Trophoblast cell (in vitro differentiated cells and primary cell): ENCODE measurements at regions not wholly inside any gene's neighbourhood (a gene's known extent, or its start where the extent isn't known, plus 50 kb on each side); places are given as distances from the start of the nearest gene placed in this dataset.

Source experiments
- DNase-seq, 2 donors: peaks; one replicate each; pipeline ENCODE4 v3.0.0-alpha.2; 2016
- H2AFZ ChIP-seq: 2 replicates; pipeline ENCODE4 v1.6.1; 2013; ENCODE audit warnings: low read length, moderate library complexity, mild to moderate bottlenecking; ENCODE audit not compliant: insufficient read depth, poor library complexity
- H2AK5ac ChIP-seq: 2 replicates; pipeline ENCODE4 v1.6.1; 2013; ENCODE audit warnings: mild to moderate bottlenecking, low read length
- H2BK120ac ChIP-seq: 2 replicates; pipeline ENCODE4 v1.6.1; 2013; ENCODE audit warnings: low read length, mild to moderate bottlenecking, moderate library complexity; ENCODE audit not compliant: insufficient read depth, poor library complexity
- H2BK12ac ChIP-seq: 2 replicates; pipeline ENCODE4 v1.6.1; 2013; ENCODE audit warnings: mild to moderate bottlenecking, low read length, moderate library complexity
- H2BK5ac ChIP-seq: 2 replicates; pipeline ENCODE4 v1.6.1; 2013; ENCODE audit warnings: low read length, low read depth, moderate library complexity, mild to moderate bottlenecking; ENCODE audit not compliant: poor library complexity
- H3K14ac ChIP-seq: 2 replicates; pipeline ENCODE4 v1.6.1; 2013; ENCODE audit warnings: mild to moderate bottlenecking, low read length
- H3K18ac ChIP-seq: 2 replicates; pipeline ENCODE4 v1.6.1; 2013; ENCODE audit warnings: mild to moderate bottlenecking, low read length
- H3K23ac ChIP-seq: 2 replicates; pipeline ENCODE4 v1.6.1; 2013; ENCODE audit warnings: low read length
- H3K27ac ChIP-seq: 2 replicates; pipeline ENCODE4 v1.5.1; 2013; ENCODE audit warnings: low read depth, mild to moderate bottlenecking, inconsistent platforms, low read length, moderate library complexity
- H3K27me3 ChIP-seq: 2 replicates; pipeline ENCODE4 v1.6.1; 2013; ENCODE audit warnings: inconsistent platforms, mild to moderate bottlenecking, low read length, moderate library complexity; ENCODE audit not compliant: insufficient read depth
- H3K36me3 ChIP-seq, 2 experiments: 1 replicate in 1 of 2; 2 replicates in 1 of 2; pipeline ENCODE4 v1.6.1; 2013; ENCODE audit warnings: low read length in 2 of 2, mild to moderate bottlenecking in 2 of 2, moderate library complexity in 1 of 2; ENCODE audit not compliant: insufficient read depth in 2 of 2, control insufficient read depth in 1 of 2
- H3K4ac ChIP-seq: 2 replicates; pipeline ENCODE4 v1.6.1; 2013; ENCODE audit warnings: low read depth, mild to moderate bottlenecking, low read length, moderate library complexity
- H3K4me1 ChIP-seq, 2 experiments: 1 replicate in 1 of 2; 2 replicates in 1 of 2; pipeline ENCODE4 v1.6.1; 2013; ENCODE audit warnings: low read length in 2 of 2, mild to moderate bottlenecking in 2 of 2, moderate library complexity in 1 of 2; ENCODE audit not compliant: insufficient read depth in 2 of 2, control insufficient read depth in 1 of 2
- H3K4me2 ChIP-seq: 2 replicates; pipeline ENCODE4 v1.6.1; 2013; ENCODE audit warnings: inconsistent platforms, mild to moderate bottlenecking, low read length, moderate library complexity
- H3K4me3 ChIP-seq: 2 replicates; pipeline ENCODE4 v1.5.1; 2013; ENCODE audit warnings: mild to moderate bottlenecking, low read depth, low read length, inconsistent platforms
- H3K79me1 ChIP-seq: one replicate; pipeline ENCODE4 v1.6.1; 2013; ENCODE audit warnings: low read length
- H3K79me2 ChIP-seq: 2 replicates; pipeline ENCODE4 v1.6.1; 2013; ENCODE audit warnings: low read length, mild to moderate bottlenecking; ENCODE audit not compliant: control insufficient read depth, insufficient read depth, poor library complexity
- H3K9ac ChIP-seq: 2 replicates; pipeline ENCODE4 v1.6.1; 2013; ENCODE audit warnings: mild to moderate bottlenecking, low read length
- H3K9me3 ChIP-seq: 2 replicates; pipeline ENCODE4 v1.6.1; 2013; ENCODE audit warnings: low read depth, mild to moderate bottlenecking, control low read depth, inconsistent platforms, low read length; ENCODE audit not compliant: insufficient read depth
- H4K12ac ChIP-seq: 2 replicates; pipeline ENCODE4 v1.6.1; 2013; ENCODE audit warnings: low read depth, mild to moderate bottlenecking, low read length, moderate library complexity
- H4K8ac ChIP-seq: 2 replicates; pipeline ENCODE4 v1.6.1; 2013; ENCODE audit warnings: low read depth, mild to moderate bottlenecking, low read length, moderate library complexity
- H4K91ac ChIP-seq: one replicate; pipeline ENCODE4 v1.6.1; 2013; ENCODE audit warnings: low read depth, mild to moderate bottlenecking, low read length, moderate library complexity
- WGBS: extraction: QIAGEN DNeasy Blood & Tissue Kit; methylation state at CpG from one replicate; pipeline ENCODE4 v1.1.7; 2013; ENCODE audit warnings: missing lambda C conversion rate; ENCODE audit not compliant: insufficient read length, insufficient coverage; ENCODE audit errors: extremely low coverage; 5-methylcytosine and 5-hydroxymethylcytosine counted together

DNA sequence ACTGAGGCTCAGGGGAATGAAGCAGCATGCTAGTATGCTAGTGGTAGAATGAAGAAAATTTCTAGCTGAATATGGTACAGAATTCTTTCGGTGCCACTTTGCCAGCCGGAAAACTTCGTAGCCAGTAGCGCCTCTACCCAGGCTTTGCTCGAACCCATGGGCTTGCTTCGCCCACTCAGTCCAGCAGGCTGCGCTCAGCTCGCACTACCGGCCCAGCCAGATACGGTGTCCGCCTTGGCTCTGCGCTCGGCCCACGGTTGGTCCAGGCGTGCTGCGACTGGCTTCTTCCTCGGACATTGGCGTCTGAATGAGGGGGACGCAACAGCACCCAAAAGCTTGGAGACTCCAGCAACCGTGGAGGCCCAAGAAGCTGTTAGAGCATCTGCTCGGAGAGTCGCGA, 372.5 kb upstream of the CDH8 start:
- H3K9ac ChIP-seq: no peak overlapping the region
- no peak overlapping the region for H3K18ac ChIP-seq
- H3K23ac ChIP-seq: no peak overlapping the region
- H2BK12ac ChIP-seq: no peak overlapping the region
- no peak overlapping the region for H4K8ac ChIP-seq
- no peaks in the 10 kb centered on the region for H3K36me3 ChIP-seq
- no peak overlapping the region for H2BK5ac ChIP-seq
- no peaks in the 10 kb centered on the region for H3K9me3 ChIP-seq
- H3K79me1 ChIP-seq: no peaks in the 10 kb centered on the region
- no peaks in the 10 kb centered on the region for H3K27me3 ChIP-seq
- H3K4me3 ChIP-seq: no peak overlapping the region
- peak overlapping the region; percentile 60 for H3K4me2 ChIP-seq
- H3K79me2 ChIP-seq: no peaks in the 10 kb centered on the region
- H3K4ac ChIP-seq: no peak overlapping the region
- no peak overlapping the region for H2BK120ac ChIP-seq
- peak overlapping the region; percentile 77 for H4K12ac ChIP-seq
- H2AFZ ChIP-seq: no peak overlapping the region
- no peak overlapping the region for H4K91ac ChIP-seq
- DNase-seq: no peak
- H3K27ac ChIP-seq: no peak overlapping the region
- H3K4me1 ChIP-seq: no peaks in the 10 kb centered on the region
- H3K14ac ChIP-seq: no peak overlapping the region
- no peak overlapping the region for H2AK5ac ChIP-seq
- WGBS: no CpG with 5 or more reads among the region's 23 CpGs

DNA sequence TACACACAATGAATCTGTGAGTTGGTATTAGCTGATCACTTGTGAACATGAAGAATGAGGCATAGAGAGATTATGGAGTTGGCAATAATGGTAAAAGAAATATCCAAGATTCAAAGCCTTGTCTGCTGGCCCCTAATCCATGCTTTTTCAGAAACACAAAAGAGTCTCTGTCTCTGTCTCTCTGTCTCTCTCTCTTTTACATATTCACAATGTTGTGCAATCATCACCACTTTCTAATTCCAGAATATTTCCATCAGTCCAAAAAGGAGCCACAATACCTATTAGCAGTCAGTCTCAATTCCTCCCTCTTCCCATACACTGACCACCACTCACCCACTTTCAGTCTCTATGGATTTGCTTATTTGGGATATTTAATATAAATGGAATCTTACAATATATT, 370.1 kb upstream of the CDH8 start:
- no peak overlapping the region for H3K4ac ChIP-seq
- H3K27ac ChIP-seq: no peak overlapping the region
- H3K18ac ChIP-seq: no peak overlapping the region
- H3K27me3 ChIP-seq: no peaks in the 10 kb centered on the region
- no peak overlapping the region for H2AK5ac ChIP-seq
- no peak overlapping the region for H3K14ac ChIP-seq
- H3K4me1 ChIP-seq: no peaks in the 10 kb centered on the region
- H2BK120ac ChIP-seq: no peak overlapping the region
- no peak overlapping the region for H2AFZ ChIP-seq
- no peaks in the 10 kb centered on the region for H3K36me3 ChIP-seq
- no peak overlapping the region for H2BK5ac ChIP-seq
- H3K79me1 ChIP-seq: no peaks in the 10 kb centered on the region
- DNase-seq: no peak
- H2BK12ac ChIP-seq: no peak overlapping the region
- H3K9ac ChIP-seq: no peak overlapping the region
- no peak overlapping the region for H3K4me3 ChIP-seq
- H3K4me2 ChIP-seq: no peak overlapping the region
- H3K79me2 ChIP-seq: no peaks in the 10 kb centered on the region
- no peaks in the 10 kb centered on the region for H3K9me3 ChIP-seq
- H4K8ac ChIP-seq: no peak overlapping the region
- no peak overlapping the region for H4K12ac ChIP-seq
- H4K91ac ChIP-seq: no peak overlapping the region
- no peak overlapping the region for H3K23ac ChIP-seq

DNA sequence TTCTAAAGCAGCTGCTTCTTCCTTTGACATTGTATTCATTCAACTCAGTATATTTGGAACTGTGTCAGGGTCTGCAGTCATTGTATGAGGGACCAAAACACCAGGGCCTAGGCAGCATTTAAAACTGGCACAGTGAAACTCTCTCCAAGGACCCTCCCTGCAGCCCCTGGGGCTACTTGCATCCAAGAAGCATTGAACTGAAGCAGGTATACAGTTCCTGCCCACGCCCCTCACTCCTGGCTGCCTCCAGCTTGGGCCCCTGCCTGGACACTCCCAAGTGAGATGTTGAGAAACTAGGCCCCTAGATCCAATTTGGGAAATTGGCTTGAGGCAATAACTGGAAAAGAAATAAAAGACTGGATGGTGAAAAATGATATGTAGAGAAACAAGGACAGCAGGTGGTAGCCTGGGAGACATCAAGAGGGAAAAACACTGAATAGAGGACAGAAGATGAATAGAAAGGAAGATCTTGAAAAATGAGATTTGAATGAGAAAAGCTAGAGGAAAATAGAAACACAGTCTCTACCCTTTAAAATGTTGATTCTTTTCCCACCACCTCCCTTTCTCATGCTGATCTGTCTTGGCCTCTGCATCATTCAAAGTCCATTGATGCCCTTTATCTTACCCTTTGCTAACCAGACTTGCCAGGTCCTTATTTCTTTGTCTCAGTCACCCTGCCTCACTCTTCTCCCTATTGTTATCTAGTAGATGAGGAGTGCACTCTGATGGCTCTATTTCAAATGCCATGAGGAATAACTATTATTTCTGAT, 368.8 kb upstream of the CDH8 start:
- H3K18ac ChIP-seq: no peak overlapping the region
- H3K4me3 ChIP-seq: no peak overlapping the region
- no peak overlapping the region for H3K4ac ChIP-seq
- H3K4me2 ChIP-seq: no peak overlapping the region
- H3K79me1 ChIP-seq: no peaks in the 10 kb centered on the region
- DNase-seq: no peak
- H3K27ac ChIP-seq: no peak overlapping the region
- no peak overlapping the region for H2BK5ac ChIP-seq
- H3K14ac ChIP-seq: no peak overlapping the region
- H3K36me3 ChIP-seq: no peaks in the 10 kb centered on the region
- no CpG with 5 or more reads among the region's 1 CpG for WGBS
- H4K91ac ChIP-seq: no peak overlapping the region
- H2BK120ac ChIP-seq: no peak overlapping the region
- H2AK5ac ChIP-seq: no peak overlapping the region
- H2BK12ac ChIP-seq: no peak overlapping the region
- H4K8ac ChIP-seq: no peak overlapping the region
- no peak overlapping the region for H2AFZ ChIP-seq
- H3K27me3 ChIP-seq: no peaks in the 10 kb centered on the region
- no peaks in the 10 kb centered on the region for H3K4me1 ChIP-seq
- no peaks in the 10 kb centered on the region for H3K79me2 ChIP-seq
- H3K9ac ChIP-seq: no peak overlapping the region
- H3K23ac ChIP-seq: no peak overlapping the region
- no peaks in the 10 kb centered on the region for H3K9me3 ChIP-seq
- no peak overlapping the region for H4K12ac ChIP-seq

DNA sequence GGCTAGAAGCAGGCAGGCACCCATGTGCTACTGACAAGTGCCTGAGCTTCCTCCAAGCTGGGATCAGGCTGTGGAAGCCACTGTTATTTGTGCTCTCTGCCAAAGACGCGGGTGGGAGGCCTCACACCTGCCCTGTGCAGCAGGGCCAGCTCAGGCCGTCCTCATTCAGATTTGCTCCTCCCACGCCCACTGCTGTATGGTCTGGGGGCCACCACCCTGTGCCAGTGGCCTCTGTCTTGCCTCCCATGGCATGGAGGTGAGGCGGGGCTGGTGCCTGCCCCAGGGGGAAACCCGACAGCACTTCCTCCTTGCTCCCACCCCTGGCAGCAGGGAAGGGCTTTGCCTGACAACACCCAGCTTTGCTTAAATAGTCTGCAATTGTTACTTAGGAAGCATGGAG, 356.5 kb upstream of the CDH8 start:
- no peaks in the 10 kb centered on the region for H3K36me3 ChIP-seq
- no peak overlapping the region for H3K4ac ChIP-seq
- H3K79me2 ChIP-seq: no peaks in the 10 kb centered on the region
- no peak overlapping the region for H2AK5ac ChIP-seq
- WGBS: no CpG with 5 or more reads among the region's 6 CpGs
- H2AFZ ChIP-seq: no peak overlapping the region
- H4K12ac ChIP-seq: no peak overlapping the region
- no peak overlapping the region for H3K14ac ChIP-seq
- no peak overlapping the region for H3K4me2 ChIP-seq
- no peak overlapping the region for H2BK5ac ChIP-seq
- no peaks in the 10 kb centered on the region for H3K79me1 ChIP-seq
- H2BK120ac ChIP-seq: no peak overlapping the region
- H3K4me3 ChIP-seq: no peak overlapping the region
- H3K27ac ChIP-seq: no peak overlapping the region
- no peak overlapping the region for H2BK12ac ChIP-seq
- H3K23ac ChIP-seq: no peak overlapping the region
- no peak overlapping the region for H4K8ac ChIP-seq
- DNase-seq: no peak
- H3K27me3 ChIP-seq: no peaks in the 10 kb centered on the region
- no peak overlapping the region for H3K9ac ChIP-seq
- no peaks in the 10 kb centered on the region for H3K4me1 ChIP-seq
- no peak overlapping the region for H4K91ac ChIP-seq
- no peak overlapping the region for H3K18ac ChIP-seq
- H3K9me3 ChIP-seq: no peaks in the 10 kb centered on the region
